PC-9 (cell line): ENCODE measurements at regions not wholly inside any gene's neighbourhood (a gene's known extent, or its start where the extent isn't known, plus 50 kb on each side); places are given as distances from the start of the nearest gene placed in this dataset.

Experiments
- BruUV-seq: library from RNA; stranded (reverse); fragments of 400-500 nt; replicated peaks from 2 replicates; lab custom pipeline; 2021; lab: Mats Ljungman, UMichigan
- CTCF ChIA-PET: fragments of 300-600 bp; sonication (Branson Sonifier 250); formaldehyde crosslinking; loops from one replicate; lab custom pipeline; 2022; ENCODE audit warnings: antibody characterized with exemption; lab: Charles Lee
- POLR2A ChIA-PET: fragments of 300-600 bp; sonication (Branson Sonifier 250); formaldehyde crosslinking; loops from one replicate; lab custom pipeline; 2022; ENCODE audit warnings: antibody characterized with exemption; ENCODE audit not compliant: unreplicated experiment; lab: Charles Lee
- DNase-seq, 2 experiments: peaks; one replicate each; pipeline versions ENCODE4 v3.0.0 to v3.0.0-alpha.2; 2015 to 2022; ENCODE audit warnings: mixed read lengths in 1 of 2
- H2AFZ ChIP-seq: fragments of 200-600 bp; sonication (generic); 2 replicates; pipeline ENCODE4 v1.8.1; 2017; ENCODE audit warnings: antibody characterized with exemption
- H3F3A ChIP-seq: fragments of 200-600 bp; sonication (generic); 2 replicates; pipeline ENCODE4 v1.8.1; 2017; ENCODE audit warnings: antibody characterized with exemption, mild to moderate bottlenecking, low read depth; ENCODE audit not compliant: insufficient read depth
- H3K27ac ChIP-seq: fragments of 200-600 bp; sonication (generic); 2 replicates; pipeline ENCODE4 v1.6.1; 2016; ENCODE audit warnings: mixed run types
- H3K27me3 ChIP-seq: fragments of 200-600 bp; sonication (generic); 2 replicates; pipeline ENCODE4 v1.6.1; 2016; ENCODE audit warnings: low read depth, mixed run types; ENCODE audit not compliant: insufficient read depth
- H3K36me3 ChIP-seq: fragments of 200-600 bp; sonication (generic); 2 replicates; pipeline ENCODE4 v1.6.1; 2016; ENCODE audit warnings: low read depth, mixed run types
- H3K4me1 ChIP-seq: fragments of 200-600 bp; sonication (generic); replicated peaks from 2 replicates; pipeline ENCODE4 v1.6.1; 2016; ENCODE audit warnings: mixed run types; ENCODE audit not compliant: insufficient read depth
- H3K4me2 ChIP-seq: fragments of 200-600 bp; sonication (generic); 2 replicates; pipeline ENCODE4 v1.6.1; 2017; ENCODE audit warnings: mixed run types
- H3K4me3 ChIP-seq: fragments of 200-600 bp; sonication (generic); 2 replicates; pipeline ENCODE4 v1.6.1; 2016; ENCODE audit warnings: mixed run types
- H3K79me2 ChIP-seq: fragments of 200-600 bp; sonication (generic); 2 replicates; pipeline ENCODE4 v1.6.1; 2017; ENCODE audit warnings: low read depth, mixed run types
- H3K9me2 ChIP-seq: fragments of 200-600 bp; sonication (generic); 2 replicates; pipeline ENCODE4 v1.8.1; 2017; ENCODE audit warnings: mild to moderate bottlenecking; ENCODE audit not compliant: insufficient read depth
- H3K9me3 ChIP-seq: fragments of 200-600 bp; sonication (generic); 2 replicates; pipeline ENCODE4 v1.8.1; 2016; ENCODE audit warnings: low read depth; ENCODE audit not compliant: insufficient read depth
- H4K20me1 ChIP-seq: fragments of 200-600 bp; sonication (generic); 2 replicates; pipeline ENCODE4 v1.8.1; 2017; ENCODE audit not compliant: insufficient read depth
- CTCF ChIP-seq: fragments of 200-600 bp; sonication (generic); conservative IDR thresholded peaks from 2 replicates; pipeline ENCODE4 v1.6.1; 2017; ENCODE audit warnings: mixed run types, antibody characterized with exemption, mild to moderate bottlenecking, moderate library complexity
- EZH2 ChIP-seq: fragments of 200-600 bp; sonication (generic); IDR thresholded peaks from 2 replicates; pipeline ENCODE4 v1.8.0; 2017; ENCODE audit warnings: antibody characterized with exemption, low read depth
- intact Hi-C: fragments of 100-400 bp; cut with micrococcal nuclease; formaldehyde crosslinking; loops from one replicate; pipeline ENCODE4 v1.10.0; 2022; ENCODE audit not compliant: unreplicated experiment

- no TSS peak for BruUV-seq
- Histone ChIP-seq H3K27me3 (no peaks in the 10 kb centered on the region), H3K9me2 (no peaks in the 10 kb centered on the region), H3K4me2 (no peak overlapping the region), H4K20me1 (no peaks in the 10 kb centered on the region), H3K4me3 (no peak overlapping the region), H3F3A (no peaks in the 10 kb centered on the region), H3K4me1 (no peaks in the 10 kb centered on the region), H3K9me3 (no peaks in the 10 kb centered on the region), H3K36me3 (no peaks in the 10 kb centered on the region), H2AFZ (no peak overlapping the region), H3K27ac (no peak overlapping the region), H3K79me2 (no peaks in the 10 kb centered on the region)
- no peak for DNase-seq
- ChIA-PET CTCF (no interaction called here), POLR2A (interaction anchor here (0.7 kb wide), 1 partner anchor 831 kb away, joined by 3 read pairs; no protein-coding TSS in a partner anchor)
- intact Hi-C loops = no loop called here
- no peak for TF ChIP-seq EZH2
- no peak for TF ChIP-seq CTCF
Observed at GRCh38 chr13:48775804-48776203, 122.1 kb downstream of the CYSLTR2 start.

GRCh38 chr13:48776401-48776800, 122.7 kb downstream of the CYSLTR2 start:
- no peaks in the 10 kb centered on the region for H3K36me3 ChIP-seq
- no TSS peak for BruUV-seq
- POLR2A ChIA-PET = no interaction called here
- no peak overlapping the region for H3K4me2 ChIP-seq
- H3K27ac ChIP-seq = no peak overlapping the region
- H4K20me1 ChIP-seq = no peaks in the 10 kb centered on the region
- H3K9me3 ChIP-seq = no peaks in the 10 kb centered on the region
- H3K4me1 ChIP-seq = no peaks in the 10 kb centered on the region
- TF ChIP-seq EZH2 = no peak
- TF ChIP-seq CTCF = no peak
- no peak overlapping the region for H3K4me3 ChIP-seq
- CTCF ChIA-PET = no interaction called here
- intact Hi-C loops = no loop called here
- H3K9me2 ChIP-seq = no peaks in the 10 kb centered on the region
- no peaks in the 10 kb centered on the region for H3K79me2 ChIP-seq
- no peak overlapping the region for H2AFZ ChIP-seq
- DNase-seq = no peak
- no peaks in the 10 kb centered on the region for H3F3A ChIP-seq
- H3K27me3 ChIP-seq = no peaks in the 10 kb centered on the region

GRCh38 chr13:48778610-48779009, 124.9 kb downstream of the CYSLTR2 start:
- intact Hi-C loops = no loop called here
- no peak for TF ChIP-seq EZH2
- no peak for TF ChIP-seq CTCF
- no peaks in the 10 kb centered on the region for H3K9me2 ChIP-seq
- H3K36me3 ChIP-seq = no peaks in the 10 kb centered on the region
- H3K4me3 ChIP-seq = no peak overlapping the region
- H3K27ac ChIP-seq = no peak overlapping the region
- no peaks in the 10 kb centered on the region for H3K9me3 ChIP-seq
- DNase-seq = no peak
- H2AFZ ChIP-seq = no peak overlapping the region
- H3K4me1 ChIP-seq = no peaks in the 10 kb centered on the region
- no TSS peak for BruUV-seq
- no peak overlapping the region for H3K4me2 ChIP-seq
- H3F3A ChIP-seq = no peaks in the 10 kb centered on the region
- no peaks in the 10 kb centered on the region for H3K79me2 ChIP-seq
- POLR2A ChIA-PET = no interaction called here
- no peaks in the 10 kb centered on the region for H3K27me3 ChIP-seq
- CTCF ChIA-PET = no interaction called here
- H4K20me1 ChIP-seq = no peaks in the 10 kb centered on the region
